MM.1S (cell line): ENCODE measurements at regions not wholly inside any gene's neighbourhood (a gene's known extent, or its start where the extent isn't known, plus 50 kb on each side); places are given as distances from the start of the nearest gene placed in this dataset.

ENCODE experiments used
- EZH2 ChIP-seq: fragments of 300-600 bp; sonication (generic); optimal IDR thresholded peaks from 2 replicates; pipeline ENCODE3; 2017; ENCODE audit warnings: low read depth, mild to moderate bottlenecking, antibody characterized with exemption, low read length, mixed read lengths
- TF ChIP-seq, protein P1 (sequence below): fragments of 300-600 bp; sonication (generic); IDR thresholded peaks from 2 replicates; pipeline ENCODE4 v1.5.1; 2016; ENCODE audit warnings: antibody characterized with exemption, low read length, mixed read lengths

DNA sequence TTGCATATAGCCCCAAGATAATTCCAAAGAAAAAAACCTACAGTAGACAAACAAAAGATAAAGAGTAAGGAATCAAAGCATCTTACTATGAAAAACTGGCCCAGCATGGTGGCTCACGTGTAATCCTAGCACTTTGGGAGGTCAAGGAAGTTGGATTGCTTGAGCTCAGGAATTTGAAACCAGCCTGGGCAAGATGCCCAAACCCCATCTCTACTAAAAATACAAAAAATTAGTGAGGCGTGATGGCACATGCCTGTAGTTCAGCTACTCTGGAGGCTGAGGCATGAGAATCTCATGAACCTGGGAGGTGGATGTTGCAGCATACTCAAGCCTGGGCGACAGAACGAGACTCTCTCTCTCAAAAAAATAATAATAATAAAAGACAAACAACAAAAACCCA is 764.7 kb upstream of the KIF2B start:
- TF ChIP-seq, protein P1, sequence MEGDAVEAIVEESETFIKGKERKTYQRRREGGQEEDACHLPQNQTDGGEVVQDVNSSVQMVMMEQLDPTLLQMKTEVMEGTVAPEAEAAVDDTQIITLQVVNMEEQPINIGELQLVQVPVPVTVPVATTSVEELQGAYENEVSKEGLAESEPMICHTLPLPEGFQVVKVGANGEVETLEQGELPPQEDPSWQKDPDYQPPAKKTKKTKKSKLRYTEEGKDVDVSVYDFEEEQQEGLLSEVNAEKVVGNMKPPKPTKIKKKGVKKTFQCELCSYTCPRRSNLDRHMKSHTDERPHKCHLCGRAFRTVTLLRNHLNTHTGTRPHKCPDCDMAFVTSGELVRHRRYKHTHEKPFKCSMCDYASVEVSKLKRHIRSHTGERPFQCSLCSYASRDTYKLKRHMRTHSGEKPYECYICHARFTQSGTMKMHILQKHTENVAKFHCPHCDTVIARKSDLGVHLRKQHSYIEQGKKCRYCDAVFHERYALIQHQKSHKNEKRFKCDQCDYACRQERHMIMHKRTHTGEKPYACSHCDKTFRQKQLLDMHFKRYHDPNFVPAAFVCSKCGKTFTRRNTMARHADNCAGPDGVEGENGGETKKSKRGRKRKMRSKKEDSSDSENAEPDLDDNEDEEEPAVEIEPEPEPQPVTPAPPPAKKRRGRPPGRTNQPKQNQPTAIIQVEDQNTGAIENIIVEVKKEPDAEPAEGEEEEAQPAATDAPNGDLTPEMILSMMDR, result no peak
- TF ChIP-seq EZH2, result no peak
